ENCODE measurements at regions not wholly inside any gene's neighbourhood (a gene's known extent, or its start where the extent isn't known, plus 50 kb on each side); places are given as distances from the start of the nearest gene placed in this dataset.

GRCh38 chr13:106262886-106263285, 272.6 kb downstream of the EFNB2 start:
- Histone ChIP-seq H3K4me2 (ENCODE audit: extremely low read depth, insufficient read depth, low read length) (no peak overlapping the region), H3K27ac (ENCODE audit: insufficient read depth, low read length) (no peak overlapping the region), H4K20me1 (ENCODE audit: control insufficient read depth, extremely low read depth, insufficient read depth, low read length) (no peaks in the 10 kb centered on the region), H3K36me3 (ENCODE audit: control insufficient read depth, insufficient read depth, low read length) (no peaks in the 10 kb centered on the region), H2AFZ (ENCODE audit: low read length) (no peak overlapping the region), H3K9me3 (ENCODE audit: control insufficient read depth, insufficient read depth, low read depth, low read length) (no peaks in the 10 kb centered on the region), H3K4me1 (ENCODE audit: control insufficient read depth, extremely low read depth, insufficient read depth, low read length) (no peaks in the 10 kb centered on the region), H3K4me3 (replicated peaks in 1 of 4; ENCODE audit: control extremely low read depth in 1 of 4, insufficient read depth in 1 of 4, low read depth in 3 of 4, low read length in 4 of 4) (no peak overlapping the region), H3K9ac (ENCODE audit: insufficient read depth, low read length) (no peak overlapping the region), H3K27me3 (ENCODE audit: control insufficient read depth, insufficient read depth, low read length) (no peaks in the 10 kb centered on the region), H3K79me2 (ENCODE audit: control insufficient read depth, insufficient read depth, low read length) (no peaks in the 10 kb centered on the region)
- peak in 1 of 2 donors; percentile 70 for DNase-seq (ENCODE audit: low read depth in 2 of 2)
- TF ChIP-seq EZH2 (IDR thresholded peaks at IDR 0.05; ENCODE audit: low read length, missing control alignments) (no peak), CTCF (conservative IDR thresholded peaks at IDR 0.05 in 1 of 2, IDR thresholded peaks at IDR 0.05 in 1 of 2; ENCODE audit: low read depth in 1 of 2, low read length in 2 of 2) (no peak)

- no peaks in the 10 kb centered on the region for H3K79me2 ChIP-seq (ENCODE audit: control insufficient read depth, insufficient read depth, low read length)
- H3K27me3 ChIP-seq (ENCODE audit: control insufficient read depth, insufficient read depth, low read length): no peaks in the 10 kb centered on the region
- H2AFZ ChIP-seq (ENCODE audit: low read length): no peak overlapping the region
- no peak overlapping the region for H3K9ac ChIP-seq (ENCODE audit: insufficient read depth, low read length)
- TF ChIP-seq CTCF (conservative IDR thresholded peaks at IDR 0.05 in 1 of 2, IDR thresholded peaks at IDR 0.05 in 1 of 2; ENCODE audit: low read depth in 1 of 2, low read length in 2 of 2): no peak
- no peak for TF ChIP-seq EZH2 (IDR thresholded peaks at IDR 0.05; ENCODE audit: low read length, missing control alignments)
- H3K9me3 ChIP-seq (ENCODE audit: control insufficient read depth, insufficient read depth, low read depth, low read length): no peaks in the 10 kb centered on the region
- no peak overlapping the region for H3K27ac ChIP-seq (ENCODE audit: insufficient read depth, low read length)
- H3K4me2 ChIP-seq (ENCODE audit: extremely low read depth, insufficient read depth, low read length): no peak overlapping the region
- DNase-seq (ENCODE audit: low read depth in 2 of 2): no peak
- H3K4me3 ChIP-seq (replicated peaks in 1 of 4; ENCODE audit: control extremely low read depth in 1 of 4, insufficient read depth in 1 of 4, low read depth in 3 of 4, low read length in 4 of 4): no peak overlapping the region
- no peaks in the 10 kb centered on the region for H3K4me1 ChIP-seq (ENCODE audit: control insufficient read depth, extremely low read depth, insufficient read depth, low read length)
- H3K36me3 ChIP-seq (ENCODE audit: control insufficient read depth, insufficient read depth, low read length): no peaks in the 10 kb centered on the region
- no peaks in the 10 kb centered on the region for H4K20me1 ChIP-seq (ENCODE audit: control insufficient read depth, extremely low read depth, insufficient read depth, low read length)
Observed at GRCh38 chr13:106261450-106261849, 274.0 kb downstream of the EFNB2 start.

GRCh38 chr13:106260352-106260751, 275.1 kb downstream of the EFNB2 start:
- Histone ChIP-seq H3K4me3 (replicated peaks in 1 of 4; ENCODE audit: control extremely low read depth in 1 of 4, insufficient read depth in 1 of 4, low read depth in 3 of 4, low read length in 4 of 4) (no peak overlapping the region), H3K79me2 (ENCODE audit: control insufficient read depth, insufficient read depth, low read length) (no peaks in the 10 kb centered on the region), H3K27me3 (ENCODE audit: control insufficient read depth, insufficient read depth, low read length) (no peaks in the 10 kb centered on the region), H3K36me3 (ENCODE audit: control insufficient read depth, insufficient read depth, low read length) (no peaks in the 10 kb centered on the region), H3K4me1 (ENCODE audit: control insufficient read depth, extremely low read depth, insufficient read depth, low read length) (no peaks in the 10 kb centered on the region), H2AFZ (ENCODE audit: low read length) (no peak overlapping the region), H3K27ac (ENCODE audit: insufficient read depth, low read length) (no peak overlapping the region), H4K20me1 (ENCODE audit: control insufficient read depth, extremely low read depth, insufficient read depth, low read length) (no peaks in the 10 kb centered on the region), H3K9ac (ENCODE audit: insufficient read depth, low read length) (no peak overlapping the region), H3K4me2 (ENCODE audit: extremely low read depth, insufficient read depth, low read length) (no peak overlapping the region), H3K9me3 (ENCODE audit: control insufficient read depth, insufficient read depth, low read depth, low read length) (no peaks in the 10 kb centered on the region)
- TF ChIP-seq EZH2 (IDR thresholded peaks at IDR 0.05; ENCODE audit: low read length, missing control alignments) (no peak), CTCF (conservative IDR thresholded peaks at IDR 0.05 in 1 of 2, IDR thresholded peaks at IDR 0.05 in 1 of 2; ENCODE audit: low read depth in 1 of 2, low read length in 2 of 2) (no peak)
- no peak for DNase-seq (ENCODE audit: low read depth in 2 of 2)
